Endothelial cell of umbilical vein (primary cell): ENCODE measurements at regions not wholly inside any gene's neighbourhood (a gene's known extent, or its start where the extent isn't known, plus 50 kb on each side); places are given as distances from the start of the nearest gene placed in this dataset.
"Not testable (repeated sequence)": the region's sequence is repeated elsewhere in the genome, so short reads cannot be mapped to it uniquely, and the experiment has no call there.

ENCODE experiments used
- BruUV-seq: library from RNA; stranded (reverse); fragments of 400-500 nt; replicated peaks from 2 replicates; lab custom pipeline; 2021; lab: Mats Ljungman, UMichigan
- CTCF ChIA-PET: fragments of 300-600, 350-600 bp; sonication (Branson Sonifier 250); formaldehyde crosslinking; loops from one replicate; lab custom pipeline; 2021; ENCODE audit warnings: antibody characterized with exemption, inconsistent platforms; lab: Charles Lee
- POLR2A ChIA-PET: fragments of 300-600, 350-600 bp; sonication (Branson Sonifier 250); formaldehyde crosslinking; loops from one replicate; lab custom pipeline; 2021; ENCODE audit warnings: antibody characterized with exemption, inconsistent platforms; lab: Charles Lee
- DNase-seq: peaks from one replicate; pipeline ENCODE4 v3.0.0-alpha.2; 2011; ENCODE audit warnings: low read depth, low spot score
- FAIRE-seq: peaks from 2 replicates; lab custom pipeline; 2011; peaks lifted over from hg19 to GRCh38; lab: Jason Lieb, UNC
- H2AFZ ChIP-seq: 2 replicates; pipeline ENCODE4 v1.6.0; 2012; ENCODE audit warnings: low read depth, low read length, control low read depth, inconsistent platforms
- H3K27ac ChIP-seq: 2 replicates; pipeline ENCODE4 v1.5.1; 2011; ENCODE audit warnings: low read depth, mild to moderate bottlenecking, control low read depth, low read length, moderate library complexity; ENCODE audit not compliant: insufficient read depth
- H3K27me3 ChIP-seq, 2 experiments: 2 replicates each; pipeline versions ENCODE4 v1.6.0 to v1.6.1; 2011; ENCODE audit warnings: low read length in 2 of 2, mixed read lengths in 1 of 2; ENCODE audit not compliant: control insufficient read depth in 2 of 2, insufficient read depth in 2 of 2
- H3K36me3 ChIP-seq, 2 experiments: 2 replicates in 1 of 2; 3 replicates in 1 of 2; pipeline ENCODE4 v1.5.1; 2011; ENCODE audit warnings: low read length in 2 of 2, mild to moderate bottlenecking in 1 of 2, moderate library complexity in 1 of 2; ENCODE audit not compliant: control insufficient read depth in 2 of 2, insufficient read depth in 2 of 2; ENCODE audit errors: extremely low read depth in 1 of 2
- H3K4me1 ChIP-seq: 3 replicates; pipeline ENCODE4 v1.5.1; 2011; ENCODE audit warnings: mild to moderate bottlenecking, low read length; ENCODE audit not compliant: control insufficient read depth, insufficient read depth; ENCODE audit errors: extremely low read depth
- H3K4me2 ChIP-seq: 2 replicates; pipeline ENCODE4 v1.6.1; 2011; ENCODE audit warnings: low read length, control low read depth, mixed read lengths; ENCODE audit not compliant: insufficient read depth
- H3K4me3 ChIP-seq, 3 experiments: fragments of 200-600 bp in 1 of 3; sonication (generic), shearing (Covaris generic) in 1 of 3; replicated peaks in 1 of 3; 2 replicates each; pipeline ENCODE4 v1.5.1; 2011 to 2016; ENCODE audit warnings: control low read depth in 3 of 3, low read length in 3 of 3, mild to moderate bottlenecking in 2 of 3, inconsistent platforms in 1 of 3, low read depth in 1 of 3, moderate library complexity in 1 of 3; ENCODE audit not compliant: insufficient read depth in 1 of 3
- H3K79me2 ChIP-seq: 2 replicates; pipeline ENCODE4 v1.6.0; 2012; ENCODE audit warnings: low read length, inconsistent platforms; ENCODE audit not compliant: control insufficient read depth, insufficient read depth
- H3K9ac ChIP-seq: replicated peaks from 2 replicates; pipeline ENCODE3; 2011; ENCODE audit warnings: low read length, control low read depth; ENCODE audit not compliant: insufficient read depth; ENCODE audit errors: extremely low read depth
- H3K9me1 ChIP-seq: replicated peaks from 3 replicates; pipeline ENCODE4 v1.6.0; 2011; ENCODE audit warnings: mild to moderate bottlenecking, low read length; ENCODE audit not compliant: control insufficient read depth, insufficient read depth; ENCODE audit errors: extremely low read depth
- H3K9me3 ChIP-seq: replicated peaks from 2 replicates; pipeline ENCODE4 v1.5.1; 2012; ENCODE audit warnings: low read length, inconsistent platforms; ENCODE audit not compliant: control insufficient read depth, insufficient read depth
- H4K20me1 ChIP-seq: replicated peaks from 2 replicates; pipeline ENCODE3; 2011; ENCODE audit warnings: mild to moderate bottlenecking, low read length; ENCODE audit not compliant: control insufficient read depth, insufficient read depth; ENCODE audit errors: extremely low read depth
- CTCF ChIP-seq, 2 donors: IDR thresholded peaks; 1 replicate in 1 of 2; 2 replicates in 1 of 2; pipeline ENCODE4 v1.5.1; 2011; ENCODE audit warnings: low read length in 2 of 2, mild to moderate bottlenecking in 2 of 2, moderate library complexity in 2 of 2, control low read depth in 1 of 2, inconsistent platforms in 1 of 2, low read depth in 1 of 2; ENCODE audit not compliant: insufficient read depth in 1 of 2; ENCODE audit errors: extremely low read depth in 1 of 2
- EZH2 ChIP-seq: IDR thresholded peaks from 2 replicates; pipeline ENCODE4 v1.6.1; 2012; ENCODE audit warnings: borderline replicate concordance, low read depth, mild to moderate bottlenecking, moderate library complexity, low read length, inconsistent platforms; ENCODE audit not compliant: severe bottlenecking
- FOS ChIP-seq: IDR thresholded peaks from 2 replicates; pipeline ENCODE4 v1.6.1; 2011; ENCODE audit warnings: mild to moderate bottlenecking, low read length, moderate library complexity, borderline replicate concordance; ENCODE audit not compliant: insufficient read depth
- GATA2 ChIP-seq: IDR thresholded peaks from 2 replicates; pipeline ENCODE4 v1.7.0; 2011; ENCODE audit warnings: low read depth, mild to moderate bottlenecking, moderate library complexity, mixed read lengths, low read length; ENCODE audit not compliant: insufficient read length, insufficient read depth
- JUN ChIP-seq: IDR thresholded peaks from 2 replicates; pipeline ENCODE4 v1.6.1; 2011; ENCODE audit warnings: borderline replicate concordance, low read depth; ENCODE audit not compliant: insufficient read length, insufficient read depth
- MAX ChIP-seq: IDR thresholded peaks from 2 replicates; pipeline ENCODE4 v1.6.1; 2011; ENCODE audit not compliant: insufficient read depth, insufficient read length
- MYC ChIP-seq: IDR thresholded peaks from one replicate; pipeline ENCODE4 v1.6.1; 2011; ENCODE audit warnings: mild to moderate bottlenecking, low read depth, low read length
- POLR2A ChIP-seq: IDR thresholded peaks from 2 replicates; pipeline ENCODE4 v1.6.1; 2012; ENCODE audit warnings: low read depth, mild to moderate bottlenecking, control low read depth, low read length
- POLR2AphosphoS5 ChIP-seq: IDR thresholded peaks from 2 replicates; pipeline ENCODE4 v1.6.1; 2012; ENCODE audit warnings: low read depth, mild to moderate bottlenecking, control low read depth, low read length, moderate library complexity; ENCODE audit not compliant: insufficient read depth
- dilution Hi-C: fragments of 300-500 bp; cut with MboI; formaldehyde crosslinking; loops from one replicate; pipeline ENCODE4 v1.15.0; 2019; ENCODE audit warnings: low sequenced_read_pairs; ENCODE audit not compliant: extremely low pct_ligation_motif_present
- intact Hi-C: fragments of 100-400 bp; cut with micrococcal nuclease; formaldehyde crosslinking; loops from one replicate; pipeline ENCODE4 v1.10.0; 2022

- H3K79me2 ChIP-seq, H3K27me3 ChIP-seq, FAIRE-seq, H3K4me2 ChIP-seq, H3K9ac ChIP-seq, H3K9me3 ChIP-seq, H3K4me1 ChIP-seq, intact Hi-C loops, dilution Hi-C loops, H3K27ac ChIP-seq, BruUV-seq, H4K20me1 ChIP-seq, DNase-seq, POLR2A ChIA-PET, H2AFZ ChIP-seq, H3K36me3 ChIP-seq, H3K4me3 ChIP-seq, H3K9me1 ChIP-seq: not testable (repeated sequence)
- CTCF ChIA-PET, result interaction anchor here (0.9 to 1.4 kb wide), 2 partner anchors 9 to 10 kb away, joined by 3 to 4 read pairs; no protein-coding TSS in a partner anchor
Measured at GRCh38 chr10:53335803-53336422, 563.3 kb upstream of the MBL2 start.

- no peaks in the 10 kb centered on the region for H3K4me1 ChIP-seq
- no peaks in the 10 kb centered on the region for H3K9me1 ChIP-seq
- dilution Hi-C loops (no loop called here), intact Hi-C loops (no loop called here)
- H2AFZ ChIP-seq, result no peak overlapping the region
- no peaks in the 10 kb centered on the region for H3K27me3 ChIP-seq
- no peak overlapping the region for H3K9ac ChIP-seq
- H3K9me3 ChIP-seq, result no peaks in the 10 kb centered on the region
- CTCF ChIA-PET, result no interaction called here
- TF ChIP-seq CTCF (IDR thresholded peaks at IDR 0.05; ENCODE audit: extremely low read depth in 1 of 2, insufficient read depth in 1 of 2, low read depth in 1 of 2, low read length in 2 of 2) (no peak), GATA2 (no peak), POLR2A (no peak), MYC (no peak), POLR2AphosphoS5 (no peak), EZH2 (no peak), FOS (no peak), JUN (no peak), MAX (no peak)
- no peaks in the 10 kb centered on the region for H4K20me1 ChIP-seq
- H3K79me2 ChIP-seq, result no peaks in the 10 kb centered on the region
- no peak overlapping the region for H3K4me3 ChIP-seq
- POLR2A ChIA-PET, result no interaction called here
- H3K27ac ChIP-seq, result no peak overlapping the region
- no TSS peak for BruUV-seq
- no peaks in the 10 kb centered on the region for H3K36me3 ChIP-seq
- FAIRE-seq (no peak), DNase-seq (no peak)
- no peak overlapping the region for H3K4me2 ChIP-seq
Measured at GRCh38 chr10:53331460-53331859, 558.9 kb upstream of the MBL2 start.
